ENCODE measurements at regions not wholly inside any gene's neighbourhood (a gene's known extent, or its start where the extent isn't known, plus 50 kb on each side); places are given as distances from the start of the nearest gene placed in this dataset.

- 64% methylated on average over 5 of the region's 5 CpGs for WGBS
- H3K4me3 ChIP-seq: no peak overlapping the region
These were observed 292.6 kb downstream of the UBE3D start for GRCh38 chr6:82772851-82773717.

DNA sequence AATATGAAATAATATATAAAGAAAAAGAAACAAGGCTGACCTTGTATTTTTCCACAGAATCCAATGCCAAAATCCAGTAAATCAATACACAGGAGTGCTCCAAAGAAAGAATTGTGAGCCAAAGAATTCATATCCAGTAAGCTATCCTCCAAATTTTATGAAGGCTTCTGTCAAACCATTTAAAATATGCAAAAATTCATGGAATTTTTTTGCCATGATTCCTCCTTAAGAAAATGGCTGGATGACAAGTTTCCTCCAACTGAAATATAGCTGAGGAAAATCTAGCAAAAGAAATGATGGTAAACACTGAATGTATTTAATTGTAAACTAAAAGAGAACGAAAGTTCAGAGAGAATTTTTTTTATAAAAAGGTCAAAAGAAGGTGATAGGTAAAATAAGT is 290.3 kb downstream of the UBE3D start:
- no peak for DNase-seq (ENCODE audit: extremely low spot score)
- no peaks in the 10 kb centered on the region for H3K27me3 ChIP-seq
- intact Hi-C loops (cut with DNase I): no loop called here
- H3K27ac ChIP-seq (replicated peaks in 1 of 4): no peak overlapping the region
- TF ChIP-seq POLR2AphosphoS5 (IDR thresholded peaks at IDR 0.05) (no peak), POLR2A (IDR thresholded peaks at IDR 0.05; ENCODE audit: low read depth) (no peak), EP300 (IDR thresholded peaks at IDR 0.05) (no peak)
- TF ChIP-seq, protein P1, sequence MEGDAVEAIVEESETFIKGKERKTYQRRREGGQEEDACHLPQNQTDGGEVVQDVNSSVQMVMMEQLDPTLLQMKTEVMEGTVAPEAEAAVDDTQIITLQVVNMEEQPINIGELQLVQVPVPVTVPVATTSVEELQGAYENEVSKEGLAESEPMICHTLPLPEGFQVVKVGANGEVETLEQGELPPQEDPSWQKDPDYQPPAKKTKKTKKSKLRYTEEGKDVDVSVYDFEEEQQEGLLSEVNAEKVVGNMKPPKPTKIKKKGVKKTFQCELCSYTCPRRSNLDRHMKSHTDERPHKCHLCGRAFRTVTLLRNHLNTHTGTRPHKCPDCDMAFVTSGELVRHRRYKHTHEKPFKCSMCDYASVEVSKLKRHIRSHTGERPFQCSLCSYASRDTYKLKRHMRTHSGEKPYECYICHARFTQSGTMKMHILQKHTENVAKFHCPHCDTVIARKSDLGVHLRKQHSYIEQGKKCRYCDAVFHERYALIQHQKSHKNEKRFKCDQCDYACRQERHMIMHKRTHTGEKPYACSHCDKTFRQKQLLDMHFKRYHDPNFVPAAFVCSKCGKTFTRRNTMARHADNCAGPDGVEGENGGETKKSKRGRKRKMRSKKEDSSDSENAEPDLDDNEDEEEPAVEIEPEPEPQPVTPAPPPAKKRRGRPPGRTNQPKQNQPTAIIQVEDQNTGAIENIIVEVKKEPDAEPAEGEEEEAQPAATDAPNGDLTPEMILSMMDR (IDR thresholded peaks at IDR 0.05): no peak
- no peak overlapping the region for H3K4me3 ChIP-seq
- peaks cover 0 to 34% (median 20%) of the 10 kb centered on the region in 4 donors for H3K4me1 ChIP-seq
- WGBS: 60% methylated on average over 1 of the region's 1 CpG
- H3K9me3 ChIP-seq: no peaks in the 10 kb centered on the region
- no peaks in the 10 kb centered on the region for H3K36me3 ChIP-seq

More at GRCh38 chr6:82772851-82773717, 292.6 kb downstream of the UBE3D start:
- TF ChIP-seq POLR2A (IDR thresholded peaks at IDR 0.05; ENCODE audit: low read depth) (no peak), EP300 (IDR thresholded peaks at IDR 0.05) (no peak), POLR2AphosphoS5 (IDR thresholded peaks at IDR 0.05) (no peak)
- TF ChIP-seq, protein P1 (IDR thresholded peaks at IDR 0.05): no peak
- Histone ChIP-seq H3K27me3 (no peaks in the 10 kb centered on the region), H3K36me3 (no peaks in the 10 kb centered on the region), H3K27ac (replicated peaks in 1 of 4) (no peak overlapping the region), H3K4me1 (peaks cover 0 to 34% (median 20%) of the 10 kb centered on the region in 4 donors), H3K9me3 (no peaks in the 10 kb centered on the region)
- DNase-seq (ENCODE audit: extremely low spot score): no peak
- intact Hi-C loops (cut with DNase I): no loop called here

GRCh38 chr6:82775981-82776380 is 289.7 kb downstream of the UBE3D start:
- no peaks in the 10 kb centered on the region for H3K36me3 ChIP-seq
- no peaks in the 10 kb centered on the region for H3K27me3 ChIP-seq
- peaks cover 0 to 34% (median 20%) of the 10 kb centered on the region in 4 donors for H3K4me1 ChIP-seq
- no peak overlapping the region for H3K27ac ChIP-seq (replicated peaks in 1 of 4)
- no peak for TF ChIP-seq POLR2A (IDR thresholded peaks at IDR 0.05; ENCODE audit: low read depth)
- no peak for TF ChIP-seq POLR2AphosphoS5 (IDR thresholded peaks at IDR 0.05)
- TF ChIP-seq EP300 (IDR thresholded peaks at IDR 0.05): no peak
- TF ChIP-seq, protein P1 (IDR thresholded peaks at IDR 0.05): no peak
- no peak for DNase-seq (ENCODE audit: extremely low spot score)
- intact Hi-C loops (cut with DNase I): no loop called here
- H3K9me3 ChIP-seq: no peaks in the 10 kb centered on the region
- H3K4me3 ChIP-seq: no peak overlapping the region
- 85% methylated on average over 1 of the region's 1 CpG for WGBS

DNA sequence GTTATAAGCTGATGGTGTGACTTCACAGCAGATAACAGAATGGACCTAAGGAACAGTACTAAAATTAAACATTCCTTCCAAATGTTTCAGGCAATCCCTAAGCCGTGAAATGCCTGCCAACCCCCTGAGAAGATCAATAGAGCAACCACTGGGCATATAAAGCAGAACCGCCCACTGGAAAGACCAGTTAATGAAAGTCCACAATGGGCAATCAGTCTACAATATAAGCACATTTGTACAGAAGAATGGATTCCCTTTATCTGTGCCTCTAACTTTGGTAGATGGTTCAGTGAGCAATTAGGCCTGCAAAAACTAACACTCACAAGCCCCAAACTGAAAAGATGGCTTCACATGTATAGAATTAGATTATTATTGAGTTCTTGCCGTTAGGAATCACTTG is 286.6 kb downstream of the UBE3D start:
- Histone ChIP-seq H3K4me3 (no peak overlapping the region), H3K9me3 (no peaks in the 10 kb centered on the region), H3K36me3 (no peaks in the 10 kb centered on the region), H3K4me1 (peaks cover 0 to 23% (median 11%) of the 10 kb centered on the region in 4 donors), H3K27me3 (no peaks in the 10 kb centered on the region), H3K27ac (replicated peaks in 1 of 4) (no peak overlapping the region)
- 87% methylated on average over 3 of the region's 3 CpGs for WGBS
- intact Hi-C loops (cut with DNase I): no loop called here
- TF ChIP-seq POLR2A (IDR thresholded peaks at IDR 0.05; ENCODE audit: low read depth) (no peak), POLR2AphosphoS5 (IDR thresholded peaks at IDR 0.05) (no peak)
- TF ChIP-seq, protein P1 (IDR thresholded peaks at IDR 0.05): no peak
- DNase-seq (ENCODE audit: extremely low spot score): no peak

All from esophagus muscularis mucosa (tissue), 4 donors.